ENCODE measurements at regions not wholly inside any gene's neighbourhood (a gene's known extent, or its start where the extent isn't known, plus 50 kb on each side); places are given as distances from the start of the nearest gene placed in this dataset.

DNA sequence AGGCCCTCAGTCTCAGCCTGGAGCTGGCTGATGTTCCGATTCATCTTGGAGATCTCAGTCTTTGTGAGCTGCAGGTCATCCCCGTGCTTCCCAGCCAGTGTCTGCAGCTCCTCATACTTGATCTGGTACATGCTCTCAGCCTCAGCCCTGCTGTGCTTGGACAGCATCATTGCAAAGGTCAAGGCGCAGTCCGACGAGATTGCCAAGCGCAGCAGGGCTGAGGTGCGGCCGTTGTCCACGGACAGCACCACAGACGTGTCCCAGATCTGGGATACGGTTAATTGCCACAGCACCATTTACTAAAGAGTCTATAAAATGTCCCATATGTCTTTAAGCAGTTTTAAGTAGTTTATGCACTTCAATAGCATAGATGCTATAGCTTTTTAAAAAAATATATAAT, 965.7 kb downstream of the FSCB start:
- Histone ChIP-seq H3K4me2 (ENCODE audit: insufficient read depth, low read length) (no peak overlapping the region), H3K4me1 (ENCODE audit: control insufficient read depth, extremely low read depth, insufficient read depth, low read length) (no peaks in the 10 kb centered on the region), H2AFZ (ENCODE audit: low read depth, low read length) (no peak overlapping the region), H3K27me3 (ENCODE audit: control insufficient read depth in 2 of 2, insufficient read depth in 2 of 2, low read length in 2 of 2) (no peaks in the 10 kb centered on the region), H3K27ac (ENCODE audit: insufficient read depth, low read depth, low read length) (no peak overlapping the region), H3K36me3 (ENCODE audit: control insufficient read depth in 2 of 2, extremely low read depth in 1 of 2, insufficient read depth in 2 of 2, low read length in 2 of 2) (no peaks in the 10 kb centered on the region), H3K9me3 (replicated peaks; ENCODE audit: control insufficient read depth, insufficient read depth, low read length) (peaks cover 3% of the 10 kb centered on the region), H3K79me2 (ENCODE audit: control insufficient read depth, insufficient read depth, low read length) (no peaks in the 10 kb centered on the region), H3K4me3 (replicated peaks in 1 of 3; ENCODE audit: insufficient read depth in 1 of 3, low read depth in 1 of 3, low read length in 3 of 3) (no peak overlapping the region), H3K9me1 (replicated peaks; ENCODE audit: control insufficient read depth, extremely low read depth, insufficient read depth, low read length) (no peaks in the 10 kb centered on the region), H4K20me1 (replicated peaks; ENCODE audit: control insufficient read depth, extremely low read depth, insufficient read depth, low read length) (no peaks in the 10 kb centered on the region), H3K9ac (replicated peaks; ENCODE audit: extremely low read depth, insufficient read depth, low read length) (no peak overlapping the region)
- ChIA-PET POLR2A (no interaction called here), CTCF (no interaction called here)
- DNase-seq (ENCODE audit: low read depth, low spot score) (no peak), FAIRE-seq (no peak)
- no peak for TF ChIP-seq POLR2AphosphoS5 (IDR thresholded peaks at IDR 0.05; ENCODE audit: insufficient read depth, low read depth, low read length)
- TF ChIP-seq, protein P1, sequence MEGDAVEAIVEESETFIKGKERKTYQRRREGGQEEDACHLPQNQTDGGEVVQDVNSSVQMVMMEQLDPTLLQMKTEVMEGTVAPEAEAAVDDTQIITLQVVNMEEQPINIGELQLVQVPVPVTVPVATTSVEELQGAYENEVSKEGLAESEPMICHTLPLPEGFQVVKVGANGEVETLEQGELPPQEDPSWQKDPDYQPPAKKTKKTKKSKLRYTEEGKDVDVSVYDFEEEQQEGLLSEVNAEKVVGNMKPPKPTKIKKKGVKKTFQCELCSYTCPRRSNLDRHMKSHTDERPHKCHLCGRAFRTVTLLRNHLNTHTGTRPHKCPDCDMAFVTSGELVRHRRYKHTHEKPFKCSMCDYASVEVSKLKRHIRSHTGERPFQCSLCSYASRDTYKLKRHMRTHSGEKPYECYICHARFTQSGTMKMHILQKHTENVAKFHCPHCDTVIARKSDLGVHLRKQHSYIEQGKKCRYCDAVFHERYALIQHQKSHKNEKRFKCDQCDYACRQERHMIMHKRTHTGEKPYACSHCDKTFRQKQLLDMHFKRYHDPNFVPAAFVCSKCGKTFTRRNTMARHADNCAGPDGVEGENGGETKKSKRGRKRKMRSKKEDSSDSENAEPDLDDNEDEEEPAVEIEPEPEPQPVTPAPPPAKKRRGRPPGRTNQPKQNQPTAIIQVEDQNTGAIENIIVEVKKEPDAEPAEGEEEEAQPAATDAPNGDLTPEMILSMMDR (IDR thresholded peaks at IDR 0.05; ENCODE audit: extremely low read depth in 1 of 2, insufficient read depth in 1 of 2, low read depth in 1 of 2, low read length in 2 of 2), result no peak
- TF ChIP-seq POLR2A (IDR thresholded peaks at IDR 0.05; ENCODE audit: low read depth, low read length), result no peak
- TF ChIP-seq JUN (IDR thresholded peaks at IDR 0.05; ENCODE audit: borderline replicate concordance, insufficient read depth, insufficient read length, low read depth), result no peak
- TF ChIP-seq FOS (IDR thresholded peaks at IDR 0.05; ENCODE audit: borderline replicate concordance, insufficient read depth, low read length), result no peak
- no peak for TF ChIP-seq MYC (IDR thresholded peaks at IDR 0.05; ENCODE audit: low read depth, low read length)
- TF ChIP-seq GATA2 (IDR thresholded peaks at IDR 0.05; ENCODE audit: insufficient read depth, insufficient read length, low read depth, low read length), result no peak
- TF ChIP-seq MAX (IDR thresholded peaks at IDR 0.05; ENCODE audit: insufficient read depth, insufficient read length), result no peak
- no peak for TF ChIP-seq EZH2 (IDR thresholded peaks at IDR 0.05; ENCODE audit: borderline replicate concordance, low read depth, low read length, severe bottlenecking)
- BruUV-seq (replicated peaks), result no TSS peak
- intact Hi-C loops (cut with micrococcal nuclease), result no loop called here
- dilution Hi-C loops (cut with MboI; ENCODE audit: extremely low pct_ligation_motif_present, low sequenced_read_pairs), result no loop called here

All from endothelial cell of umbilical vein (primary cell).